Keratinocyte (primary cell): ENCODE measurements at regions not wholly inside any gene's neighbourhood (a gene's known extent, or its start where the extent isn't known, plus 50 kb on each side); places are given as distances from the start of the nearest gene placed in this dataset.

Experiments used
- CTCF ChIP-seq, 3 experiments: IDR thresholded peaks in 1 of 3; conservative IDR thresholded peaks in 1 of 3; optimal IDR thresholded peaks in 1 of 3; 2 replicates in 2 of 3; 3 replicates in 1 of 3; pipeline versions ENCODE3 to v1.5.1; 2011; ENCODE audit warnings: low read length in 3 of 3, mild to moderate bottlenecking in 3 of 3, moderate library complexity in 2 of 3, control low read depth in 1 of 3, inconsistent platforms in 1 of 3; ENCODE audit not compliant: insufficient read depth in 2 of 3; ENCODE audit errors: extremely low read depth in 1 of 3
- EZH2 ChIP-seq: IDR thresholded peaks from one replicate; pipeline ENCODE4 v1.6.1; 2012; ENCODE audit warnings: inconsistent platforms, mild to moderate bottlenecking, low read length, moderate library complexity

DNA sequence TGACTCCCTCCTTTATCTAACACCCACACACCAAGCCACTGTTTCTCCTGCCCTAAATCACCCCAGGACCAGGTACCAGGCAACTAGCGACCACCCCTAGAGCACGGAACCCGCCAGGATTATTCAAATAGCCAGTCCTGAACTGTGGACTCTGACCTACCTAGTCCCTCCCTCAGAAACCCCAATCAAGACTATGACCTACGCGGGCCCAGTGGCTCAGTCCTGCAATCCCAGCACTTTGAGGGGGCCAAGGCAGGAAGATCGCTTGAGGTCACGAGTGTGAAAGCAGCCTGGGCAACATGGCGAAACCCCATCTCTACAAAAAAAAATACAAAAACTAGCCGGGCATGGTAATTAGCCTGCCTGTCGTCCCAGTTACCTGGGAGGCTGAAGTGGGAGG, 232.8 kb upstream of the FOXK1 start:
- TF ChIP-seq EZH2 (no peak), CTCF (optimal IDR thresholded peaks at IDR 0.05 in 1 of 3, IDR thresholded peaks at IDR 0.05 in 1 of 3, conservative IDR thresholded peaks at IDR 0.05 in 1 of 3; ENCODE audit: extremely low read depth in 1 of 3, insufficient read depth in 2 of 3, low read length in 3 of 3) (no peak)
